LNCaP clone FGC (cell line): ENCODE measurements at regions not wholly inside any gene's neighbourhood (a gene's known extent, or its start where the extent isn't known, plus 50 kb on each side); places are given as distances from the start of the nearest gene placed in this dataset.
"Not testable (repeated sequence)": the region's sequence is repeated elsewhere in the genome, so short reads cannot be mapped to it uniquely, and the experiment has no call there.

Experiments used
- DNase-seq: peaks from one replicate; pipeline ENCODE4 v3.0.0-alpha.2; 2011; ENCODE audit warnings: low read depth
- H3K4me3 ChIP-seq: 2 replicates; pipeline ENCODE4 v1.5.1; 2011; ENCODE audit warnings: mild to moderate bottlenecking, low read depth, low read length, control low read depth
- TF ChIP-seq, protein P1 (sequence below): IDR thresholded peaks from 2 replicates; pipeline ENCODE4 v1.5.1; 2012; ENCODE audit warnings: mild to moderate bottlenecking; ENCODE audit not compliant: control insufficient read depth, insufficient read depth; ENCODE audit errors: extremely low read depth

DNA sequence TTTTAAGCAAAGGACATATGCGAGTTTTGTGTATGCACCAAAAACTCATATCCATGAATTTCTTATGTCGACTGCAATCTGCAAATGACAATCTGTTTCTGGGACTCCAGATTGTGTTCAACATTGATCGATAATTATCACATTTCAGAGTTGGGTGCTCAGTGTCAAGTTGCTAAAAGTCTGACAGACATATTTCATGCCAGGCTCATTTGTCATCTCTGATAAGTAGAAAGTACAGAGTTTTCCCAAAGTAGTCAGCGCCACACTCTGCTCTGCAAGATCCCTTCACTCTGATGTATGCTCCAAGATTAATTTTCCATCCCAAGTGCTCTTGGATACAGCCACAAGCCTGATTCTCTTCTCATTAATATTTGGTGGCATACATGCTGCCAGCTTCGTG lies 331.1 kb downstream of the DOK5 start:
- H3K4me3 ChIP-seq = no peak overlapping the region
- no peak for DNase-seq
- TF ChIP-seq, protein P1, sequence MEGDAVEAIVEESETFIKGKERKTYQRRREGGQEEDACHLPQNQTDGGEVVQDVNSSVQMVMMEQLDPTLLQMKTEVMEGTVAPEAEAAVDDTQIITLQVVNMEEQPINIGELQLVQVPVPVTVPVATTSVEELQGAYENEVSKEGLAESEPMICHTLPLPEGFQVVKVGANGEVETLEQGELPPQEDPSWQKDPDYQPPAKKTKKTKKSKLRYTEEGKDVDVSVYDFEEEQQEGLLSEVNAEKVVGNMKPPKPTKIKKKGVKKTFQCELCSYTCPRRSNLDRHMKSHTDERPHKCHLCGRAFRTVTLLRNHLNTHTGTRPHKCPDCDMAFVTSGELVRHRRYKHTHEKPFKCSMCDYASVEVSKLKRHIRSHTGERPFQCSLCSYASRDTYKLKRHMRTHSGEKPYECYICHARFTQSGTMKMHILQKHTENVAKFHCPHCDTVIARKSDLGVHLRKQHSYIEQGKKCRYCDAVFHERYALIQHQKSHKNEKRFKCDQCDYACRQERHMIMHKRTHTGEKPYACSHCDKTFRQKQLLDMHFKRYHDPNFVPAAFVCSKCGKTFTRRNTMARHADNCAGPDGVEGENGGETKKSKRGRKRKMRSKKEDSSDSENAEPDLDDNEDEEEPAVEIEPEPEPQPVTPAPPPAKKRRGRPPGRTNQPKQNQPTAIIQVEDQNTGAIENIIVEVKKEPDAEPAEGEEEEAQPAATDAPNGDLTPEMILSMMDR = no peak

DNA sequence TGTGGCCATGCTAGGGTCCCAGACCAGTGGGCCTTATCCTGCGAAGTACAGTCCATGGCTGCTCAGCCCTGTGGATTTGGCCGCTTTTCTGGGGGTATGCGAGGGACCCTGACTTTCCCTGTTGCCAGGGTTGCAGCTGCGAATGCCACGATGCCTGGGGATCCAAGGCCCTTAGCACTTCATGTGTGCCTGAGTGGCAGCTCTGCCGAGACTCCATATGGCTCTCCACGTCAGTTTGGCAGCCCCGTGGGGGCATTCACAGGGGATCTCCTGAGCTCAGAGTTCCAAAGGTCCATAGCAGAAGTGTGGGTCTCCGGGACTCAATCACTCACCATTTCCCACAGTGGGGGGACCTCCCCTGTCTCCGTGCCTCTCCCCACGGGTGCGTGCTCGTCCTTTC lies 319.5 kb downstream of the DOK5 start:
- TF ChIP-seq, protein P1 = no peak
- H3K4me3 ChIP-seq = no peak overlapping the region
- DNase-seq = no peak

DNA sequence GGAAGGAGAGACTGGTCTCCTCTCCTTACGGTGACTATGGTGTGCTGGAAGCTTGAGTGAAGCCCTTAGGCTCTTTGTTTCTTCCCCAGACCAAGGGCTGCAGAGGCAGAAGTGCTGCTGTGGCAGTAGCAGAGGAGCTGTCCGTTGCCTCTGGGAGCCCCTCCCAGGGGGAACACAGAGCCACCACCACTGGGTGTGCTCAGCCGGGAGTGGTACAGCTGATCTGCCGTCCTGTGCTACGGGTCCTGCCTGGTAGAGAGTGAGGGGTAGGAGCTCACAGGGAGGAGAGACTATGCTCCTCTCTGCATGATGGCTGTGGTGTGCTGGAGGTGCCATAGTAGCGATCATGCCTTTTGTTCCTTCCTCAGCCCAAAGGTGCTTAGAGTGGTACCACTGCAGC lies 318.7 kb downstream of the DOK5 start:
- TF ChIP-seq, protein P1 = no peak
- no peak overlapping the region for H3K4me3 ChIP-seq
- no peak for DNase-seq

DNA sequence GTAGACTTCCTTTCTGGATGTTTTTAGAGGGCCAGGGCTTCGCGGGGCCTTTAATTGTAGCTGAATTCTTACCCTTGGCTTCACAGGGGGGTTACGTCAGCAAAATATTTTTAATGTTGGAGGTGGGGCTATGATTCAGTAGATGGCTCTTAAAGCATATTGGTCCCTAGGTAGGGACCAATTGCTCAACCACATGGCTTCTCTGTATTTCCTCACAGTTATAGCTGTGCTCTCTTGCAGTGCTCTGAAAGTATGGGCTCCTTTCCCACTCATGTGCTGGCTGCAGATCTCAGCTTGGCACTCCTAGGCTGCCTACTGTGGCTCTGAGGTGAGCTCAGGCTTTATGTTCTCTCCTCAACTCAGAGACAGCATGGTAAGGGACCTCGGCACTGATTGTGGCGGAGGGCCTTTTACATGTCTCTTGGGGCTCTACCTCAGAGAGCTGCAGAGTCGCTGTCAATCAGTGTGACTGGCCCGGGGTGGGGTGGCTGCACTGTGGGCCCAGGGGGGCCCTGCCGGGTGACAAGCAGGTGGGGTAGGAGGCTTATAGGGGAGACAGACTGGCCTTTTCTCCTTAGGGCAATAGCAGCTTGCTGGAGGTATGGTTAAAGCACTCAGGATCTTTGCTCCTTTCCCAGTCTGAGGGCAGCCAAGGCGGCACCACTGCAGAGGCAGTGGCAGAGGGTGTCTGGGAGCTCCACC lies 318.0 kb downstream of the DOK5 start:
- DNase-seq = no peak
- no peak overlapping the region for H3K4me3 ChIP-seq
- TF ChIP-seq, protein P1 = no peak

DNA sequence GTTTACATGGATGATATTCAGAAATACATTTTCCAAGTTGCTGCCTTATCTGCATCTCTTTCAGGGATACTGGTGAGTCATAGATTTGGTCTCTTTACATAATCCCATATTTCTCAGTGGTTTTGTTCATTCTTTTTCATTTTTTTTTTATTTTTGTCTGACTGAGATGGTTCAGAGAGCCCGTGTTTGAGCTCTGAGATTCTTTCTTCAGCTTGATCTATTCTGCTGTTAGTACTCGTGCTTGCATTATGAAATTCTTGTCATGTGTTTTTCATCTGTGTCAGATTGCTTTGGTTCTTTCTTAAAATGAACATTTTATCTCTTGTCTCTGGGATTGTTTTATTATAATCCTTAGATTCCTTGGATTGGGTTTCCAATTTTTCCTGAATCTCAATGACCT lies 317.3 kb downstream of the DOK5 start:
- no peak overlapping the region for H3K4me3 ChIP-seq
- TF ChIP-seq, protein P1 = no peak
- DNase-seq = no peak

DNA sequence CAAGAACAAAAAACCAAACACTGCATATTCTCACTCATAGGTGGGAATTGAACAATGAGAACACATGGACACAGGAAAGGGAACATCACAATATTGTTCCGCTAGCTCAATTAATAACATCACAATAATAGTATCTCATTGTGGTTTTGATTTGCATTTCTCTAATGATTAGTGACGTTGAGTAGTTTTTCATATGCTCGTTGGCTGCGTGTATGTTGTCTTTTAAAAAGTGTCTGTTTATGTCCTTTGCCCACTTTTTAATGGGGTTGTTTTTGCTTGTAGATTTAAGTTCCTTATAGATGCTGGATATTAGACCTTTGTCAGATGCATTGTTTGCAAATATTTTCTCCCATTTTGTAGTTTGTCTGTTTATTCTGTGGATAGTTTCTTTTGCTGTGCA lies 312.9 kb downstream of the DOK5 start:
- not testable (repeated sequence) for H3K4me3 ChIP-seq, DNase-seq

DNA sequence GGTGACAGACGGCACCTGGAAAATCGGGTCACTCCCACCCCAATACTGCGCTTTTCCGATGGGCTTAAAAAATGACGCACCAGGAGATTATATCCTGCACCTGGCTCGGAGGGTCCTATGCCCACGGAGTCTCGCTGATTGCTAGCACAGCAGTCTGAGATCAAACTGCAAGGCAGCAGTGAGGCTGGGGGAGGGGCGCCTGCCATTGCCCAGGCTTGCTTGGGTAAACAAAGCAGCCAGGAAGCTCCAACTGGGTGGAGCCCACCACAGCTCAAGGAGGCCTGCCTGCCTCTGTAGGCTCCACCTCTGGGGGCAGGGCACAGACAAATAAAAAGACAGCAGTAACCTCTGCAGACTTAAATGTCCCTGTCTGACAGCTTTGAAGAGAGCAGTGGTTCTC lies 307.4 kb downstream of the DOK5 start:
- not testable (repeated sequence) for DNase-seq, H3K4me3 ChIP-seq

DNA sequence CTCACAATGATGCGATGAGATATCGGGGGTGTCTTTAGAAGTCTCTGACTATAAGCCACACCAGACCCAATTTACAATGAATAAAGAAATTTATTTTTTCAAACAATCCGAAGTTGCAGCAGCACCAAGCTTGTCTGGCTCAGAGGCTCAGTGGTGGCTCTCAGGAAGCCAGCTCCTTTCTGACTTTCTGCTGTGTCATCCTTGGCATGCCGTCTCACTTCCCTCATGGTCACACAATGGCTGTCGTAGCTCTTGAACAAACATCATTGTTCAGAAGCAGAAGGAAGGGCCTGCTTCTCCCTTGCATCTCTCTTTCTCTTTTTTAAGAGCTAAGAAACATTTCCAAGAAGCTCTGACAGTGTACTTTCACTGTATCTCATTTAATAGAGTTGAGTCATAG lies 299.0 kb downstream of the DOK5 start:
- TF ChIP-seq, protein P1 = no peak
- no peak overlapping the region for H3K4me3 ChIP-seq
- no peak for DNase-seq
